ENCODE measurements at regions not wholly inside any gene's neighbourhood (a gene's known extent, or its start where the extent isn't known, plus 50 kb on each side); places are given as distances from the start of the nearest gene placed in this dataset.
"Not testable (repeated sequence)": the region's sequence is repeated elsewhere in the genome, so short reads cannot be mapped to it uniquely, and the experiment has no call there.

- Mint-ChIP-seq H3K9me3 (no peaks in the 10 kb centered on the region), H3K36me3 (ENCODE audit: low read depth) (no peaks in the 10 kb centered on the region), H3K27me3 (ENCODE audit: insufficient read depth) (peaks cover 3% of the 10 kb centered on the region), H3K27ac (no peak overlapping the region), H3K4me1 (ENCODE audit: low read depth) (peaks cover 5% of the 10 kb centered on the region), H3K4me3 (no peak overlapping the region)
- no peak for DNase-seq (ENCODE audit: low spot score)
- intact Hi-C loops (cut with micrococcal nuclease), result no loop called here
These were observed 345.7 kb upstream of the MAF start for GRCh38 chr16:79946252-79946651.

DNA sequence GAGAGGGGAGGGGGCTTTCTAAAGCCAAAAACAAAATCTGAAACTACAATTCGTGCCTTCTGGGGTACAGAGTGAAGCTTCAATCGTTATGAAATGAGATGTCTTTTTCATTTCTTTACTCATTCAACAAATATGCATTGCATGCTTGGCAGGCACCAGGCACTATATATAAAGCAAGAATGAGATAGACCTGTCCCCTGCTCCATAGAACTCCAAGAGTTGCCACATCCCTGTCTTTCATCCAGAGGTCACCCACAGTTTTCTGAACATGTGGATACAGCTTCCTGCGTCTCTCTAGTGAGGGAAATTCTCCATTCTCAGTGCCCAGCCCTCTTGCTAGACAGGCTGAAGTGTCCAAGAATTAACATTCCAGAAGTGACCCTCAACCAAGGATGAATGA lies 343.2 kb upstream of the MAF start:
- H3K27ac Mint-ChIP-seq, result no peak overlapping the region
- H3K27me3 Mint-ChIP-seq (ENCODE audit: insufficient read depth), result peaks cover 3% of the 10 kb centered on the region
- H3K9me3 Mint-ChIP-seq, result no peaks in the 10 kb centered on the region
- H3K4me3 Mint-ChIP-seq, result no peak overlapping the region
- H3K4me1 Mint-ChIP-seq (ENCODE audit: low read depth), result peaks cover 5% of the 10 kb centered on the region
- H3K36me3 Mint-ChIP-seq (ENCODE audit: low read depth), result no peaks in the 10 kb centered on the region
- DNase-seq (ENCODE audit: low spot score), result no peak
- intact Hi-C loops (cut with micrococcal nuclease), result no loop called here

DNA sequence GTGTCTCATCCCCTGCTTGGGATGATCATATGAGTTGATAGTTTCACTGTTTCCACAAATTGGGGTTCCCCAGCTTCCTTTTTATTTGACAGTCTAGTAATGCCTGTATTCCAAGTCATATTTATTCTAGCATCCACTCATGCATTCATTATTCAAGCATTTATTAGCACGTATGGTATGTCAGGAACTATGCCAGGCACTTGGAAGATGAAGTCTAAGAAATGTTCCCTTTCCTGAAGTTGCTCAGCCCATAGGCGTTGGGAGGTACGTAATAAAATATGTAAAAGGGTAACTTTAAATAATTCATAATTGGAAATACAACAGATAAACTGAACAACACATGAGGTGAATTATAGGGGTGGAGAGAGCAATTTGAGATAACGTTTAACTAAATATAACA lies 338.0 kb upstream of the MAF start:
- Mint-ChIP-seq H3K4me1 (ENCODE audit: low read depth) (no peaks in the 10 kb centered on the region), H3K27me3 (ENCODE audit: insufficient read depth) (peaks cover 4% of the 10 kb centered on the region), H3K27ac (no peak overlapping the region), H3K36me3 (ENCODE audit: low read depth) (no peaks in the 10 kb centered on the region), H3K4me3 (no peak overlapping the region), H3K9me3 (no peaks in the 10 kb centered on the region)
- intact Hi-C loops (cut with micrococcal nuclease), result no loop called here
- no peak for DNase-seq (ENCODE audit: low spot score)

- H3K36me3 Mint-ChIP-seq (ENCODE audit: low read depth); H3K27me3 Mint-ChIP-seq (ENCODE audit: insufficient read depth); DNase-seq (ENCODE audit: low spot score); intact Hi-C loops (cut with micrococcal nuclease); H3K27ac Mint-ChIP-seq; H3K9me3 Mint-ChIP-seq; H3K4me3 Mint-ChIP-seq; H3K4me1 Mint-ChIP-seq (ENCODE audit: low read depth): not testable (repeated sequence)
These were observed 337.1 kb upstream of the MAF start for GRCh38 chr16:79937671-79938070.

DNA sequence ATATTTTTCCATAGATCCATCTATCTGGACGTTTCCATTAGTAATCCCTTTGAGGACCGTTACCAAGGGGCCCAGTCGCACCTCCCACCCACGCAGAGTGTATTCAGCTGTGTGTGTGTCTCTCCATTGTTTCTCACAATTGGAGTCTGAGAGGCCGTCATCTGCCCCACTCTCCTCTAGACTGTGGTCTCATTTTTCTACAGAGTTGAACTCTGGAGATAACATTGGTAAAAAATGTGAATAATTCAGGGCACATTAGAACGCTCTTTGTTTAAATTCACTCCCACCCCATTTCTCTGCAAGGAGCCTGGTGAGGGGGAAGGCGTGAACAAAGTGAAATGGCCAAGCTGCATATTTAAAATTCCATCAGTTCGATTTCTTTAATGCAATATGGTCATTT lies 333.1 kb upstream of the MAF start:
- H3K27me3 Mint-ChIP-seq (ENCODE audit: insufficient read depth), result peaks cover 2% of the 10 kb centered on the region
- no peaks in the 10 kb centered on the region for H3K36me3 Mint-ChIP-seq (ENCODE audit: low read depth)
- no peak overlapping the region for H3K4me3 Mint-ChIP-seq
- H3K27ac Mint-ChIP-seq, result no peak overlapping the region
- H3K4me1 Mint-ChIP-seq (ENCODE audit: low read depth), result no peaks in the 10 kb centered on the region
- no peak for DNase-seq (ENCODE audit: low spot score)
- H3K9me3 Mint-ChIP-seq, result no peaks in the 10 kb centered on the region
- intact Hi-C loops (cut with micrococcal nuclease), result no loop called here

GRCh38 chr16:79932572-79932971 lies 332.0 kb upstream of the MAF start:
- DNase-seq (ENCODE audit: low spot score), result no peak
- H3K36me3 Mint-ChIP-seq (ENCODE audit: low read depth), result no peaks in the 10 kb centered on the region
- H3K27me3 Mint-ChIP-seq (ENCODE audit: insufficient read depth), result no peaks in the 10 kb centered on the region
- H3K9me3 Mint-ChIP-seq, result no peaks in the 10 kb centered on the region
- no peak overlapping the region for H3K27ac Mint-ChIP-seq
- H3K4me1 Mint-ChIP-seq (ENCODE audit: low read depth), result no peaks in the 10 kb centered on the region
- no peak overlapping the region for H3K4me3 Mint-ChIP-seq
- intact Hi-C loops (cut with micrococcal nuclease), result no loop called here

DNA sequence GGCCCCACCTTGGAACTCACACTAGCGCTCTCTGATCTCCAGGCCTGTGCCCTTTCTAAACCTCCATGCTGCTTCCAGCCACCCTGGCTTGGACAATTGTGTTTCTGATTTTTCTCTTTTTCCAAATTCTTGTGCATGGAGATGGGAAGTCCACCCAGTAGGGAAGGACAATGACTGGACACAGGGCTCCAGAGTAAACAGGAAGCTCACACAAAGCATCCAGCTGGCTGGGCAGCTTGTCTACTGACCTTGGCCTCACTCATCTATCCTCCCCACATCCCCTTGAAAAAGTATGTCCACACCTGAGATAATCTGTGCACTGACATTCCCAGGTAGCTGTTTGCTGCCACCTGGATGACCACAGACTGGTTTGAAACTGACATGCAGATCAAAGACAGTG lies 331.2 kb upstream of the MAF start:
- intact Hi-C loops (cut with micrococcal nuclease), result no loop called here
- H3K27me3 Mint-ChIP-seq (ENCODE audit: insufficient read depth), result no peaks in the 10 kb centered on the region

DNA sequence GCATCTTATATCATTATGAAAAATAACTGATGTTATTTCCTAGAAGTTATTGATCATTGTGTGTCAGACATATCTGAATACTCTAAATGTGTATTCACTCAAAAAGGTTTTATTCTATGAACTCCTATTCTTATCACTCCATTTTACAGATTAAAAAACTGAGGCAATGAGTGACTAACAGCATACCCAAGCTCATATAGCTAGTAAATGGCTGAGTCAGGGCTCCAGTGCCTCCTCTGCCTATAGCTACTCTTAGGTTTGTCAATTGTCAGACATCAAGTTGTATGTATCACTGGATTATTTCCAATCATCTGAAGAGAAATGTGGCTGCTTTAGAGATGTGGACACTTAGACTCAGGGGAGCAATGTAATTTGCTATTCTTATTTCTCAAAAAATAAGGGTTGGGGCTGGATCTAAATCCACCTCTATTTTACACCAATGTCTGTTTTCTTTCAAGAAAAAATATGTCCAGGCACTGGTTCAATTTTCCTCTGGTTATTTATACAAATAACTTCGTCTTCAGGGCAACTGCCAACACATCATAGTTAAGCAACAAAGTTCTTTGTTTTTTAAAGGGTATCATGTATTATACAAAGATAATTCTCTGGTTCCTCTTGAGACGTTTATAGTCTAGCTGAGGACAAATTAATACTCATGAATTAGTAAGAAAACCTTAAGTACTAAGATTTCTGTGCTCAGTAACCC lies 328.9 kb upstream of the MAF start:
- Mint-ChIP-seq H3K27ac (no peak overlapping the region), H3K4me3 (no peak overlapping the region), H3K4me1 (ENCODE audit: low read depth) (no peaks in the 10 kb centered on the region), H3K36me3 (ENCODE audit: low read depth) (no peaks in the 10 kb centered on the region), H3K27me3 (ENCODE audit: insufficient read depth) (no peaks in the 10 kb centered on the region), H3K9me3 (no peaks in the 10 kb centered on the region)
- no peak for DNase-seq (ENCODE audit: low spot score)
- intact Hi-C loops (cut with micrococcal nuclease), result no loop called here

More for the DNA sequence above, 331.2 kb upstream of the MAF start:
- no peak for DNase-seq (ENCODE audit: low spot score)
- no peaks in the 10 kb centered on the region for H3K9me3 Mint-ChIP-seq
- no peak overlapping the region for H3K27ac Mint-ChIP-seq
- no peak overlapping the region for H3K4me3 Mint-ChIP-seq
- H3K36me3 Mint-ChIP-seq (ENCODE audit: low read depth), result no peaks in the 10 kb centered on the region
- H3K4me1 Mint-ChIP-seq (ENCODE audit: low read depth), result no peaks in the 10 kb centered on the region

DNA sequence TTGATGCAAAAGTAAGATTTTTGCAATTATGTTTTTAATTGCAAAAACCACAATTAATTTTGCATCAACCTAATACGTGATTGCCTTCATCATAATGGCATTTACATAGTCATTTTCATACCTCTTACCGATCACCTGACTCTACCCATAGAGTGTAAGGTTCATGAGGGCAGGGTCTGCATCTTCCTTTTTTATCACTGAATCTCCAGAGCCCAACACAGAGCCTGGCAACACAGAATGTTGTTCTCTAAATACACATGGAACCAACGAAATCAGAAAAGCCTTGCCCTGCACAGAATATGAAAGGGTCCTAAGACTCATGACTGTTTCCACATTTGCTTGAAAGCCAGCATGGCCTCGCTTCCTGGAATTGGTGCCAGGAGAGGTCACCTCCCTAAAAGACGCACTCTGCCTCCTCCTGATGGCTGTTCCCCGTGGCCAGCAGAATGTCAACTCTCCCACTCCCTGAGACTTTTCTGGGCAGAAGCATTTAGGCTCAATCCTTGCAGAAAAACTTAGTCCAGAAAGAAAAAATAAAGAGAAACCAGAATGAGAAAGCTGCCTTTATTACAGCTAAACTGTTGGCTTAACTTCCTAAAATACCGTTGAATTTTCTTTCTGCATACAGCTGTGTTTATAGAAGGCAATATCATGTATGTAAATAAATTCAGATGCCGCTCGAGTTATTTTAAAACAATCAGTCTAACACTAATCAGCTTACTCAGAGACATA lies 327.8 kb upstream of the MAF start:
- no peaks in the 10 kb centered on the region for H3K36me3 Mint-ChIP-seq (ENCODE audit: low read depth)
- no peaks in the 10 kb centered on the region for H3K27me3 Mint-ChIP-seq (ENCODE audit: insufficient read depth)
- no peak overlapping the region for H3K4me3 Mint-ChIP-seq
- H3K27ac Mint-ChIP-seq, result no peak overlapping the region
- no peak for DNase-seq (ENCODE audit: low spot score)
- no peaks in the 10 kb centered on the region for H3K4me1 Mint-ChIP-seq (ENCODE audit: low read depth)
- intact Hi-C loops (cut with micrococcal nuclease), result no loop called here
- no peaks in the 10 kb centered on the region for H3K9me3 Mint-ChIP-seq

- no peaks in the 10 kb centered on the region for H3K27me3 Mint-ChIP-seq (ENCODE audit: insufficient read depth)
- intact Hi-C loops (cut with micrococcal nuclease), result no loop called here
These were observed 326.1 kb upstream of the MAF start for GRCh38 chr16:79926451-79927205.

DNA sequence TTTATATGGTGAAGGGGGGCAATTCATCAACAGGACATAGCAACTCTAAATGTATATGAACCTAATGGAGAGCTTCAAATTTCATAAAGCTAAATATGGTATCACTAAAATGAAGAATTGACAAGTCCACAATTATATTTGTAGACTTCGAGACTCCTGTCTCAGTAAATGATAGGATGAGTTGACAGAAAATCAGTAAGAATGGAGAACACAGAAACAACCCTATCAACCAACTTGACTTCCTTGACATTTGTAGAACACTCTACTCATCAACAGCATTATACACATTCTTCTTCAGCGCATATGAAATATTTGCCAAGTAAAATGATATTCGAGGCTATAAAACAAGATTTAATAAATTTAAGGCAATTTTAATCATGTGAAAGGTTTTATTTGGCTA lies 322.9 kb upstream of the MAF start:
- H3K4me3 Mint-ChIP-seq, result no peak overlapping the region
- no peaks in the 10 kb centered on the region for H3K36me3 Mint-ChIP-seq (ENCODE audit: low read depth)
- H3K9me3 Mint-ChIP-seq, result no peaks in the 10 kb centered on the region
- H3K27ac Mint-ChIP-seq, result no peak overlapping the region
- intact Hi-C loops (cut with micrococcal nuclease), result no loop called here
- no peaks in the 10 kb centered on the region for H3K27me3 Mint-ChIP-seq (ENCODE audit: insufficient read depth)
- H3K4me1 Mint-ChIP-seq (ENCODE audit: low read depth), result peaks cover 10% of the 10 kb centered on the region
- no peak for DNase-seq (ENCODE audit: low spot score)

More at GRCh38 chr16:79926451-79927205, 326.1 kb upstream of the MAF start:
- H3K4me1 Mint-ChIP-seq (ENCODE audit: low read depth), result no peaks in the 10 kb centered on the region
- no peak overlapping the region for H3K27ac Mint-ChIP-seq
- H3K9me3 Mint-ChIP-seq, result no peaks in the 10 kb centered on the region
- H3K36me3 Mint-ChIP-seq (ENCODE audit: low read depth), result no peaks in the 10 kb centered on the region
- no peak for DNase-seq (ENCODE audit: low spot score)
- H3K4me3 Mint-ChIP-seq, result no peak overlapping the region

DNA sequence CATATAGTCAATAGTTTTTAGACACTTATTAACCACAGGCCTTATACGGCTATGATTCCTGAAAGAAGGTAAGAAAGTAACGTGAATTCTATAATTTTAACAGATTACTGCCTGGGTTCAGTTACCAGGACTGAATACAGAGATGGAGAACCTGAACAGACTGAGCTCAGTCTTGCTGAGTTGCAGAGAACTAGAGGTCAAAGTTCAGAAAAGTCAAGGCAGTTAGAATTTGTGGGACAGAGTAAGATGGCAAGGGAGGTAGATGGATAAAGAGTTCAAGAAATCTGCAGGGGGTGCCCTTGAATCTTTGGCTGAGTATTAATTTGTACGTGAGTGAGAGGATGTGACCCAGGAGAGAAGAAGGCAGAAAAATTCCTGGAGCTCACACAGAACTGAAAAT lies 320.1 kb upstream of the MAF start:
- Mint-ChIP-seq H3K27ac (no peak overlapping the region), H3K27me3 (ENCODE audit: insufficient read depth) (no peaks in the 10 kb centered on the region), H3K4me3 (no peak overlapping the region), H3K36me3 (ENCODE audit: low read depth) (no peaks in the 10 kb centered on the region), H3K9me3 (no peaks in the 10 kb centered on the region), H3K4me1 (ENCODE audit: low read depth) (peaks cover 18% of the 10 kb centered on the region)
- intact Hi-C loops (cut with micrococcal nuclease), result no loop called here
- no peak for DNase-seq (ENCODE audit: low spot score)

DNA sequence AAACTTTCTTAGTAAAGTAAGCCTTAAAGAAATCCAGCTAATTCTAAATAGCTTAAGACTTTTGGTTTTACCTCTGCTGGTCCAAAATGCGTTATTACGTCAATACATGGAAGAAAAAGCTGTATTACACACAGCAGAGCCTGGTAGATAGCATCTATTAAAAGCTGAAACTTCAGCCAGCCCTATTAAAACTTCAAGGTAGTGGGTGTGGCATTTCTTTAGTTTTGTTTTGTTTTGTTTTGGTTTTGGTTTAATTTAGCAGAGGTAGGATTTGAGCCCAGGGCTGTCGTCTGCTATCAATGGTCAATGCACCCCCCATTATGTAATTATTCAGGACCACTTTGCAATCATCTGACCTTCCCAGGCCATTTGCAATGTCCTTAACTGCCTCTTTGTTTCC lies 318.4 kb upstream of the MAF start:
- no peak for DNase-seq (ENCODE audit: low spot score)
- intact Hi-C loops (cut with micrococcal nuclease), result no loop called here
- Mint-ChIP-seq H3K27me3 (ENCODE audit: insufficient read depth) (peaks cover 3% of the 10 kb centered on the region), H3K9me3 (no peaks in the 10 kb centered on the region), H3K4me3 (no peak overlapping the region), H3K36me3 (ENCODE audit: low read depth) (no peaks in the 10 kb centered on the region), H3K27ac (no peak overlapping the region), H3K4me1 (ENCODE audit: low read depth) (peaks cover 18% of the 10 kb centered on the region)
